Lower lobe of right lung (tissue), 2 donors: ENCODE measurements at regions not wholly inside any gene's neighbourhood (a gene's known extent, or its start where the extent isn't known, plus 50 kb on each side); places are given as distances from the start of the nearest gene placed in this dataset.
A peak's percentile ranks its signal among the peaks of the same experiment; 100 is the strongest.

Experiments used
- ATAC-seq, 2 donors: fragments of 200-7000 bp; cut with Tn5 transposase; one replicate each; pipeline ENCODE4 v1.9.1; 2020 to 2022; ENCODE audit warnings: mild to moderate bottlenecking in 2 of 2, moderate library complexity in 2 of 2
- DNase-seq: peaks from one replicate; pipeline ENCODE4 v3.0.0-alpha.2; 2020
- H3K27ac ChIP-seq: fragments of 200-600 bp; one replicate; pipeline ENCODE4 v1.8.0; 2022
- H3K27me3 ChIP-seq: fragments of 200-600 bp; one replicate; pipeline ENCODE4 v1.8.0; 2022; ENCODE audit warnings: low read depth
- H3K36me3 ChIP-seq: fragments of 200-600 bp; one replicate; pipeline ENCODE4 v1.8.0; 2022; ENCODE audit warnings: mild to moderate bottlenecking
- H3K4me1 ChIP-seq: fragments of 200-600 bp; one replicate; pipeline ENCODE4 v1.8.0; 2022
- H3K4me3 ChIP-seq: fragments of 200-600 bp; one replicate; pipeline ENCODE4 v1.8.0; 2022; ENCODE audit warnings: mild to moderate bottlenecking
- H3K9me3 ChIP-seq: fragments of 200-600 bp; one replicate; pipeline ENCODE4 v1.8.0; 2022
- CTCF ChIP-seq: fragments of 200-600 bp; IDR thresholded peaks from one replicate; pipeline ENCODE4 v1.8.0; 2022; ENCODE audit warnings: antibody characterized with exemption, mild to moderate bottlenecking
- intact Hi-C: fragments of 100-400 bp; cut with DNase I; formaldehyde crosslinking; loops from one replicate; pipeline ENCODE4 v1.11.0; 2022
- donor health status: DM: no; HTN: yes; CAD: no; lungs with severe emphysema.

- ATAC-seq, result peak; percentile 87 to 89
- no peaks in the 10 kb centered on the region for H3K27me3 ChIP-seq
- intact Hi-C loops, result no loop called here
- H3K4me3 ChIP-seq, result no peak overlapping the region
- TF ChIP-seq CTCF, result no peak
- no peaks in the 10 kb centered on the region for H3K36me3 ChIP-seq
- H3K27ac ChIP-seq, result no peak overlapping the region
- H3K4me1 ChIP-seq, result peaks cover 6% of the 10 kb centered on the region
- DNase-seq, result no peak
- no peaks in the 10 kb centered on the region for H3K9me3 ChIP-seq
These were observed 219.0 kb upstream of the JARID2 start for GRCh38 chr6:15026832-15027231.

- no peaks in the 10 kb centered on the region for H3K36me3 ChIP-seq
- ATAC-seq (no peak), DNase-seq (no peak)
- no peak overlapping the region for H3K4me3 ChIP-seq
- H3K27me3 ChIP-seq, result no peaks in the 10 kb centered on the region
- H3K4me1 ChIP-seq, result no peaks in the 10 kb centered on the region
- TF ChIP-seq CTCF, result no peak
- H3K27ac ChIP-seq, result no peak overlapping the region
- no peaks in the 10 kb centered on the region for H3K9me3 ChIP-seq
- intact Hi-C loops, result no loop called here
These were observed 218.4 kb upstream of the JARID2 start for GRCh38 chr6:15027472-15027871.

- no peaks in the 10 kb centered on the region for H3K36me3 ChIP-seq
- no peak overlapping the region for H3K27ac ChIP-seq
- intact Hi-C loops, result no loop called here
- no peaks in the 10 kb centered on the region for H3K9me3 ChIP-seq
- no peaks in the 10 kb centered on the region for H3K4me1 ChIP-seq
- DNase-seq (no peak), ATAC-seq (no peak)
- H3K4me3 ChIP-seq, result no peak overlapping the region
- no peaks in the 10 kb centered on the region for H3K27me3 ChIP-seq
- no peak for TF ChIP-seq CTCF
These were observed 213.9 kb upstream of the JARID2 start for GRCh38 chr6:15032015-15032414.

- Histone ChIP-seq H3K9me3 (no peaks in the 10 kb centered on the region), H3K4me1 (no peaks in the 10 kb centered on the region), H3K4me3 (no peak overlapping the region), H3K27ac (no peak overlapping the region), H3K27me3 (no peaks in the 10 kb centered on the region), H3K36me3 (no peaks in the 10 kb centered on the region)
- TF ChIP-seq CTCF, result no peak
- intact Hi-C loops, result no loop called here
- DNase-seq (no peak), ATAC-seq (no peak)
These were observed 212.0 kb upstream of the JARID2 start for GRCh38 chr6:15033850-15034203.

GRCh38 chr6:15036690-15037245, 209.1 kb upstream of the JARID2 start:
- H3K4me1 ChIP-seq, result no peaks in the 10 kb centered on the region
- intact Hi-C loops, result no loop called here
- TF ChIP-seq CTCF, result no peak
- no peaks in the 10 kb centered on the region for H3K9me3 ChIP-seq
- H3K27me3 ChIP-seq, result no peaks in the 10 kb centered on the region
- H3K27ac ChIP-seq, result no peak overlapping the region
- DNase-seq (no peak), ATAC-seq (peak in 1 of 2 donors; percentile 39)
- H3K36me3 ChIP-seq, result no peaks in the 10 kb centered on the region
- H3K4me3 ChIP-seq, result no peak overlapping the region

- TF ChIP-seq CTCF, result no peak
- Histone ChIP-seq H3K36me3 (no peaks in the 10 kb centered on the region), H3K4me1 (no peaks in the 10 kb centered on the region), H3K4me3 (no peak overlapping the region), H3K27me3 (no peaks in the 10 kb centered on the region), H3K27ac (no peak overlapping the region), H3K9me3 (no peaks in the 10 kb centered on the region)
- DNase-seq, result no peak
- intact Hi-C loops, result no loop called here
- ATAC-seq, result no peak
These were observed 208.6 kb upstream of the JARID2 start for GRCh38 chr6:15037253-15037652.
